HFFc6 (cell line): ENCODE measurements at regions not wholly inside any gene's neighbourhood (a gene's known extent, or its start where the extent isn't known, plus 50 kb on each side); places are given as distances from the start of the nearest gene placed in this dataset.

Experiments
- DNase-seq: peaks from one replicate; pipeline ENCODE4 v3.0.0-alpha.2; 2018
- H3K27ac Mint-ChIP-seq: 2 replicates; pipeline ENCODE4 v1.8.0; 2020; ENCODE audit warnings: mild to moderate bottlenecking, mixed read lengths
- H3K27me3 Mint-ChIP-seq: 2 replicates; pipeline ENCODE4 v1.8.0; 2021; ENCODE audit warnings: mild to moderate bottlenecking, moderate library complexity, mixed read lengths; ENCODE audit not compliant: insufficient read depth
- H3K36me3 Mint-ChIP-seq: 2 replicates; pipeline ENCODE4 v1.8.0; 2021; ENCODE audit warnings: low read depth, mixed read lengths
- H3K4me1 Mint-ChIP-seq: 2 replicates; pipeline ENCODE4 v1.8.0; 2020; ENCODE audit warnings: low read depth, mixed read lengths
- H3K4me3 Mint-ChIP-seq: 2 replicates; pipeline ENCODE4 v1.8.0; 2020; ENCODE audit warnings: mild to moderate bottlenecking, moderate library complexity, mixed read lengths
- H3K9me3 Mint-ChIP-seq: 2 replicates; pipeline ENCODE4 v1.8.0; 2020; ENCODE audit warnings: mild to moderate bottlenecking, mixed read lengths
- CTCF ChIP-seq: fragments of 200-600 bp; sonication (generic); IDR thresholded peaks from 2 replicates; pipeline ENCODE4 v1.5.0; 2021; ENCODE audit warnings: antibody characterized with exemption, mild to moderate bottlenecking

GRCh38 chr18:53689886-53690285 is 534.6 kb downstream of the MBD2 start:
- Mint-ChIP-seq H3K4me1 (no peaks in the 10 kb centered on the region), H3K27me3 (no peaks in the 10 kb centered on the region)

GRCh38 chr18:53686965-53687364 is 537.5 kb downstream of the MBD2 start:
- no peak for DNase-seq
- no peaks in the 10 kb centered on the region for H3K27me3 Mint-ChIP-seq
- H3K4me3 Mint-ChIP-seq = no peak overlapping the region
- H3K9me3 Mint-ChIP-seq = peaks cover 34% of the 10 kb centered on the region
- TF ChIP-seq CTCF = no peak
- no peaks in the 10 kb centered on the region for H3K4me1 Mint-ChIP-seq
- H3K36me3 Mint-ChIP-seq = no peaks in the 10 kb centered on the region; the same call in 1 of the 2 replicates
- no peak overlapping the region for H3K27ac Mint-ChIP-seq

More at GRCh38 chr18:53689886-53690285, 534.6 kb downstream of the MBD2 start:
- no peak for TF ChIP-seq CTCF
- peaks cover 25% of the 10 kb centered on the region for H3K9me3 Mint-ChIP-seq
- DNase-seq = no peak
- no peak overlapping the region for H3K27ac Mint-ChIP-seq
- H3K36me3 Mint-ChIP-seq = no peaks in the 10 kb centered on the region
- H3K4me3 Mint-ChIP-seq = no peak overlapping the region

- Mint-ChIP-seq H3K4me1 (no peaks in the 10 kb centered on the region), H3K4me3 (no peak overlapping the region), H3K36me3 (no peaks in the 10 kb centered on the region; the same call in 1 of the 2 replicates), H3K27me3 (no peaks in the 10 kb centered on the region), H3K27ac (no peak overlapping the region), H3K9me3 (peaks cover 28% of the 10 kb centered on the region)
- DNase-seq = no peak
- no peak for TF ChIP-seq CTCF
Measured at GRCh38 chr18:53682796-53683195, 541.7 kb downstream of the MBD2 start.

- no peaks in the 10 kb centered on the region for H3K4me1 Mint-ChIP-seq
- no peak overlapping the region for H3K27ac Mint-ChIP-seq
- DNase-seq = no peak
- peaks cover 24% of the 10 kb centered on the region for H3K9me3 Mint-ChIP-seq
- H3K27me3 Mint-ChIP-seq = no peaks in the 10 kb centered on the region
- H3K4me3 Mint-ChIP-seq = no peak overlapping the region
- no peak for TF ChIP-seq CTCF
- no peaks in the 10 kb centered on the region for H3K36me3 Mint-ChIP-seq
Measured at GRCh38 chr18:53677480-53677879, 547.0 kb downstream of the MBD2 start.

GRCh38 chr18:53665701-53666100 is 558.8 kb downstream of the MBD2 start:
- no peaks in the 10 kb centered on the region for H3K4me1 Mint-ChIP-seq
- TF ChIP-seq CTCF = no peak
- no peaks in the 10 kb centered on the region for H3K27me3 Mint-ChIP-seq
- no peaks in the 10 kb centered on the region for H3K36me3 Mint-ChIP-seq
- H3K27ac Mint-ChIP-seq = no peak overlapping the region
- no peak for DNase-seq
- peaks cover 44% of the 10 kb centered on the region for H3K9me3 Mint-ChIP-seq
- no peak overlapping the region for H3K4me3 Mint-ChIP-seq

GRCh38 chr18:53664575-53664974 is 559.9 kb downstream of the MBD2 start:
- Mint-ChIP-seq H3K4me1 (no peaks in the 10 kb centered on the region), H3K4me3 (no peak overlapping the region), H3K9me3 (peaks cover 45% of the 10 kb centered on the region), H3K27me3 (no peaks in the 10 kb centered on the region), H3K27ac (no peak overlapping the region), H3K36me3 (no peaks in the 10 kb centered on the region)
- no peak for DNase-seq
- no peak for TF ChIP-seq CTCF
